ELF-1 (cell line): ENCODE measurements at regions not wholly inside any gene's neighbourhood (a gene's known extent, or its start where the extent isn't known, plus 50 kb on each side); places are given as distances from the start of the nearest gene placed in this dataset.

Experiments
- DNase-seq: peaks from one replicate; pipeline ENCODE4 v3.0.0-alpha.2; 2016; ENCODE audit warnings: low read depth, low spot score

DNA sequence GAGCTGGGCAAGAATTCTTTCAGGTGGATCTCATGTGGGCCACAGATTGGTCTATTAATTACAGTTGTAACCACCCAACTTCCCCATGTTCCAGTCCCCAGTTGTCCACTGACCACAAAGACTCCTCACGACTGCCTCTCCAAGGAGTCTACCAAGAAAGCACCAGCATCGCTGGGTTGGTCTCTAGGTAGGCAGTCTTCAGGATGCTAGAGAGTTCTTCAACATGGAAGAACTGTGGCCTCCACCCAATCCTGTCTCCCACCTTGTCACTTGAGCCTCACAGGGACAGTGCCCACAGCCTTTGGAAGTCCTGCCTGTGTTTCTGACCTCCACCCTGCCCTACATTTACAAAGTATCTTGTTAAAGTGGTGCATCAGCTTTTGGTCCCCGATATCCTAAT is 184.7 kb upstream of the FN1 start:
- DNase-seq: no peak

GRCh38 chr2:215619989-215620388 is 184.1 kb upstream of the FN1 start:
- peak; percentile 50 for DNase-seq

- DNase-seq: peak; percentile 94
Observed at GRCh38 chr2:215619022-215619958, 183.4 kb upstream of the FN1 start.

DNA sequence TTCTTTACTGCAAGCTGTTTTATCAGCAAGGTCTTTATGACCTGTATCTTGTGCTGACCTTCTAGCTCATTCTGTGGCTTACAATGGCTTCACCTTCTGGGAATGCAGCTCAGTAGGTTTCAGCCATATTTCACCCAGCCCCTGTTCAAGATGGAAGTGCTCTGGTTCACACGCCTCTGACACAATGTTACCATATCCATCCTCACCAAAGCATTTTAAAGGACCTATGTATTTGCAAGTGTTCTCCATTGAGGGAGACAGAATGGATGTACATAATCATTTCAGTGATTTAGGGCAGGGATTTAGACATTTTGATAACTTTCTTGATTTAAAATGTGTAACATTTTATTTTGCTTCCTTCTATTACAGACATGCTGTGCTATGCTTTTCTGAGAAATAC is 182.3 kb upstream of the FN1 start:
- no peak for DNase-seq

DNA sequence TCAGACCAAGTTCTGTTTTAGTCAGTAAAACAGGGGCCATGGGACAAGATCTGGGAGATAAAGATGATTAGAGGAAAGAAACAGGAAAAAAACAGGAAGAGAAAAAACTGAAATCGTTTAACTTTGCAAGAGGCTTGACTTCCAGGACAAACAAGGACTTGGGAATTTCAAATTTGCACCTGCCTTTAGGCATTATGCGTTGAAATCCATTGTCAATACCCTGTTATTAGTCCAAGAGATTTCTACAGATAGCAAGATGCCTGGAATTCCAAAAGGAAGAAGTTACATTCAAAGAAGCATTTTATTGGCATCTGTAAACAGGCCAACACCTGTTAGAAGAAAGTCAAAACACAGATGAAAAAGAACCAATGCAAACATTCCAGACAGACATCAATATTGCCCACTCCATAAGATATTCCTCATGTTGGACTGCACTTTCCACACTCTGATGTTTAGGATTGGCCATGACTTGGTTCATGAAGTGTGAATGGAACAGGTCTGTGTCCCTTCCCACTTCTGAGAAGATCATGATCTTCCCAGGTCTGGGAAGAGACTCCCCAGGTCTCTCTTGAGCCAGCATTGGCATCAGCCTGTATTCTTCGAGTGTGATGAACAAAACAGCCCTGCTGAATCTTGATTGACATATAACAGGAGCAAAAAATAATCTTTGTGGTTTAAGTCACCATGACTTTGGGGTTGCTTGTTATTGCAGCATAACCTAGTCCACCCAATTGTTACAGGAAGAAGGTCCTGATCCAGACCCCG is 181.4 kb upstream of the FN1 start:
- DNase-seq: peak; percentile 34

DNA sequence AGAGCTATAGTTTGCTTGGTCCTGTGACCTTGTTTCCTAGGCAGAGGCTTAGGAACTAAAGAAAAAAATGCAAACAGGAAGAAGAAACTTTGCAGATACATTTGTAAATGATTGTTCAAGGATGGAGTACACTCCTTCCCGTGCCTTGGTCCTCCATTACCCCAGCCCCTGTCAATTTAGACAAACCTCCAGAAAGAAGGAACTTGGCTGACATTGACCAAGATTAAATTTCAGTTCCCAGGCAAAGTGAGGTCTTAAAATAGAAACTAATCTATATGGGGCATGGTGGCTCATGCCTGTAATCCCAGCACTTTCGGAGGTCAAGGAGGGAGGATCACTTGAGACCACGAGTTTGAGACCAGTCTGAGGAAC is 179.9 kb upstream of the FN1 start:
- DNase-seq: no peak

GRCh38 chr2:215615067-215615802 is 179.4 kb upstream of the FN1 start:
- DNase-seq: no peak

- DNase-seq: no peak
Observed at GRCh38 chr2:215614296-215614695, 178.4 kb upstream of the FN1 start.

DNA sequence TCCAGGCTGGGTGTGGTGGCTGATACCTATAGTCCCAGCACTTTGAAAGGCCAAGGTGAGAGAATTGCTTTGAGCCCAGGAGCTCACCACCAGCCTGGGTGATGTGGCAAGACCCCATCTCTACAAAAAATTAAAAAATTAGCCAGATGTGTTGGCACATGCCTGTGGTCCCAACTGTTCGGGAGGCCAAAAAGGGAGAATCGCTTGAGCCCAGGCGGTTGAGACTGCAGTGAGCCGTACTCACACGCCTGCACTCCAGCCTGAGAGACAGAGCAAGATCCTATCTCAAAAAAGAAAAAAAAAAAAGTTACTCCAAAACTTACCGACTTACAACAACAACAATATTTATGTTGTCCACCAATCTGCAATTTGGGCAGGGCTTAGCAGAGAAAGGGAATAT is 178.0 kb upstream of the FN1 start:
- no peak for DNase-seq

DNA sequence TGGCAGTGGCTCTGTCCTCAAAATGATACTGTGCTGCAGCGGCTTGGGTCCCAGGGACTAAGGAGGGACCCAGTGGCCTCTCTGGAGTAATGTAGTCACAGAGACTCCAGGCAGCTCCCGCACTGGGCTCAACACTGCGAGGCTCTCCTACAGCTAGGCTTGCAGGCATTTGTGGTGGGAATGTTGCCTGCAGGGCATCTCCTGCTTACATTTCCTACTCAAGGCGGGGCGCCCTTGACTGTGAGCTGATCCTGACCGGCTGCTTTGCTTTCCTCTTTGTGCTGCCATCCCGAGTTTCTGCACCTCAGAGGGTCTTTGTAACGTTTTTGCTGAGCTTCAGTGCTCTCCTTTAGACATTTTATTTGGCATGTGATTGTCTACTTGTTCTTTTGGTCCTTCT is 177.4 kb upstream of the FN1 start:
- DNase-seq: peak; percentile 78

DNA sequence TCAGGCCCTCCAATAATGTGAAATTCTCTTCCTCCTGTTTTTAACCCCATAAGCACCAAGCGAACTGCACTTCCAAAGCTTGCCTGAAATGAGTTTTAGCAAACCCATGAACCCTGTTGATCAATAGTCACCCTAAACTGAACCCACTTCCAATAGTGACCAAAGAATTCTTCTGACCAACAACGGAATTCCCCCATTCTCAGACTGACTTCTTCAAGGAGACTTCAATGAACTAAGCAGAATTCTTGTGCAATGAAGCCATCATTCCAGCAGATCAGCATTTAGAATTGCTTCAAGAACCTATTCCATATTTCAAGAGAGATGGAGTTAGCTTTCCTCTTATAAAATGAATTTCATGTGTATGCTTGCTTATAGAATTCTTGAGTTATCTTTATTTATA is 176.9 kb upstream of the FN1 start:
- DNase-seq: no peak

GRCh38 chr2:215611609-215612386 is 175.9 kb upstream of the FN1 start:
- no peak for DNase-seq

GRCh38 chr2:215609089-215610032 is 173.5 kb upstream of the FN1 start:
- DNase-seq: no peak

DNA sequence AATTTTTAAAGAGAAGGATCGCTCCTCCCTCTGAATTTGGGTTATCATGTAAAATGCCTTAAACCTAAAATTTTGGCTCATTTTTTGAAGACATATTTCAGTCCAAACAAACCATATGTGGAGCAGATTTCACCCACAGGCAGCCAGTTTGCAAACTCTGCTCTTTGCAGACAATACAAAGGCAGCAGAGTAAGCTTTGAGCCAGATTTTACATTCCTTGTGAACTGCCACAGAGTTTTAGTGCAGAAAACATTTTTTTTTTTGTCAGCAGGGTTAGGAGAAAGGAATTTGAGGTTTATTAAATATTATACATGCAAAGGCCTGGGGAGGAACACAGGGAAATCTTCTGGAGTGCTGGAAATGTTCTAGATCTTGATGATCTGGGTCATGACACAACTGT is 171.9 kb upstream of the FN1 start:
- DNase-seq: no peak

DNA sequence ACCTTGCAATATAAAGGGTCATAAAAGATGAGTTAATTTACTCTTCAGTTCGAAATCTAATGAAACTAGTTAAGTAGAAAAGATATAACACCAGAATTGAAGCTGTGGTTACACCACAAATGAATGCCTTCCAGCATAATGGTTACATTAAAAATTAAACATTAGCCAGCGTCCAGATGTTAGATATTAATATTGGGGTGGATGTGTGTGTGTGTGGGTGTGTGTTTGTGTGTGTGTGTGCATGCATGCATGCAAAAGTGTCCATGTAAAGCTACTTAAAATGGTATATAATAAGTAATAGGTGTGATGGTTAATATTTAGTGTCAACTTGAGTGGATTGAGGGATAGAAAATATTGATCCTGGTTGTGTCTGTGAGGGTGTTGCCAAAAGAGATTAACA is 170.4 kb upstream of the FN1 start:
- DNase-seq: no peak

DNA sequence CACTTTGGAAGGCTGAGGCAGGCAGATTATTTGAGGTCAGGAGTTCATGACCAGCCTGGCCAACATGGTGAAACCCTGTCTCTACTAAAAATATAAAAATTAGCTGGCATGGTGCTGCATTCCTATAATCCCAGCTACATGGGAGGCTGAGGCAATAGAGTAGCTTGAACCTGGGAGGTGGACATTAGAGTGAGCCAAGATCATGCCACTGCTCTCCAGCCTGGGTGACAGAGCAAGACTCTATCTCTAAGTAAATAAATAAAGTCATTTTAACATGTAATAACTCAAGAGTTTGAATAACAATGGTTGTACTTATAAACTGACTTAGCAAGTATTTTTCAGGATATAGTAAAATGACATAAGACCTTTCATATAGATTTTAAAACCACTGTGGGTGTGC is 169.3 kb upstream of the FN1 start:
- no peak for DNase-seq

GRCh38 chr2:215604606-215605005 is 168.7 kb upstream of the FN1 start:
- DNase-seq: no peak

DNA sequence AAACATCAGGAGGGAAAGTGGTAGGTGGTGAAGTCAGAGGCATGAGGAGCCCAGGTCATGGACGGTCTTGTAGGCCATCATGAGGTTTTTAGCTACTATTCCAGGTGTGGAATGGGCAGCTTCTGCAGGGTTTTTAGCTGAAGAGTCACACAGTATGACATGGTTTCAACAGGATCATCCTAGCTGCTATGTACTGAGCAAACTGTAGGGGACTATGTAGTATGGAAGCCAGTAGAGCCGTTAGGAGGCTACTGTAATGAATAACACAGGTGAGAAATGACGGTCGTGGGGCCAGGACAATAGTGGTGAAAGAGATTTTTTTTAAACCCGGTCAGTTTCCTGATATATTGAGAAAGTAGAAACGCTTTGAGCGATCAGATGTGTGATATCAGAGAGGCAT is 167.6 kb upstream of the FN1 start:
- DNase-seq: no peak

GRCh38 chr2:215602997-215603396 is 167.1 kb upstream of the FN1 start:
- no peak for DNase-seq

- no peak for DNase-seq
Observed at GRCh38 chr2:215601990-215602721, 166.3 kb upstream of the FN1 start.
